ENCODE measurements at regions not wholly inside any gene's neighbourhood (a gene's known extent, or its start where the extent isn't known, plus 50 kb on each side); places are given as distances from the start of the nearest gene placed in this dataset.

DNA sequence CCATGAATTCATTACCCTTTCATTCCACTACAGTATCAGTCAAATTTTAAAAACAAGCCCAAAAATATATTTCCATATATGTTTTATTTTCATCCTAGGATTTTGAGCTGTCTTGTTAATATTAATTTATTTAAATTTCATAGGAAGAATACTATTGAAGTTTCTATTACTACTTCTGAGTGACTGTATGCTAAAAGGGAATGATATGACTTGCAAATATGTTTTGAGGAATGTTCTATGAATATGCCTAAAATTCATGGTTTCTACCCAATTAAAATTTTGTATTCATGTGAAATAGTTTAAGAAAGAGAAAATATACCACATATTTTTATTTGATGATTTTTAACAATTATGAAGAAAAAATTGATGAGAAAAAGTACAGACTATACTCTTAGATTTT is 52.9 kb upstream of the BACH1 start:
- no peak for DNase-seq (ENCODE audit: low read depth, low spot score)
- in situ Hi-C loops (cut with HindIII; ENCODE audit: low pct_unique_long_range_greater_than_20kb, low sequenced_read_pairs), result no loop called here

DNA sequence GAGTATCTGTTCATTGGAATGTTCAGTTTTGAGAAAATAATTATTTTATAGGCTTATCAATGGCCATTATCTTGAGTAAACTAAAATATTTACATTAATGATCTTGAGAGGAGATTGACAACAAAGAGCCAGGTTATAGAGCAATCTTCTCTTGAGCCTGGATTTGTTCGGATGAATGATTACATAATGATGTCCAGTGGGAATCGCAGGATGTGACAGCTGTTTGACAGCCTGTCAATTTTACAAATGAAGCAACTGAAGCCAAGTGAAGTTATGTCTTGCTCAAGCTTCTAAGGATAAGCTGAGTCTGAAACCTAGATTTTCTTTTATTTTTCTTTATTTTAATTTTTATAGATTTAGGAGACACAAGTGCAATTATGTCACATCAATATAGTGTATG is 52.1 kb upstream of the BACH1 start:
- in situ Hi-C loops (cut with HindIII; ENCODE audit: low pct_unique_long_range_greater_than_20kb, low sequenced_read_pairs), result no loop called here

DNA sequence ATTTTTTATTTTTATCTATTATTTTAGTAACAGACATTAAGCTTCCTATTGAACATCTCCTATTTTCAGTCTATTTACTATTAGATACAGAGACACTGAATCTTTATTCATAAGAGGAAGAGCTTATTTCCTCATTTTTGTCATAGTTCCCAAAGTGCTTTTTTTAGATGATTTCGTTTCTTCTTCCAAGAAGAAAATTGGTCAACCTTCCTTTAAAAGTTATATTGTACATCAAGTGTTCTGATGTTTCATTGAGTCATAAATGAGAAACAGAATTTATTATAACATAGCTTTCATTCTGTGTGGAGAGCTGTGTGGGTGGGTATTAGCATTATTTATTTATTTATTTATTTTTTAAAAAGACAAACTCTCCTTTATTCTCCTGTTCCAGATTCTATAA is 50.6 kb upstream of the BACH1 start:
- in situ Hi-C loops (cut with HindIII; ENCODE audit: low pct_unique_long_range_greater_than_20kb, low sequenced_read_pairs), result no loop called here

More for the DNA sequence above, 52.1 kb upstream of the BACH1 start:
- DNase-seq (ENCODE audit: low read depth, low spot score), result no peak

More for the DNA sequence above, 50.6 kb upstream of the BACH1 start:
- no peak for DNase-seq (ENCODE audit: low read depth, low spot score)
